ENCODE measurements at regions not wholly inside any gene's neighbourhood (a gene's known extent, or its start where the extent isn't known, plus 50 kb on each side); places are given as distances from the start of the nearest gene placed in this dataset.

GRCh38 chr16:63690267-63690666 is 1431.6 kb downstream of the CDH11 start:
- intact Hi-C loops (cut with DNase I; ENCODE audit: low total_unique reads) = no loop called here
- Histone ChIP-seq H3K27ac (no peak overlapping the region), H3K4me1 (no peaks in the 10 kb centered on the region), H3K9me3 (no peaks in the 10 kb centered on the region), H3K4me3 (no peak overlapping the region), H3K36me3 (ENCODE audit: low read depth, missing control alignments) (no peaks in the 10 kb centered on the region), H3K27me3 (no peaks in the 10 kb centered on the region)
- no peak for DNase-seq
- TF ChIP-seq CTCF (IDR thresholded peaks at IDR 0.05) = no peak
- no peak for TF ChIP-seq POLR2A (IDR thresholded peaks at IDR 0.05)
- 85% methylated on average over 7 of the region's 7 CpGs for WGBS, 2 donors

DNA sequence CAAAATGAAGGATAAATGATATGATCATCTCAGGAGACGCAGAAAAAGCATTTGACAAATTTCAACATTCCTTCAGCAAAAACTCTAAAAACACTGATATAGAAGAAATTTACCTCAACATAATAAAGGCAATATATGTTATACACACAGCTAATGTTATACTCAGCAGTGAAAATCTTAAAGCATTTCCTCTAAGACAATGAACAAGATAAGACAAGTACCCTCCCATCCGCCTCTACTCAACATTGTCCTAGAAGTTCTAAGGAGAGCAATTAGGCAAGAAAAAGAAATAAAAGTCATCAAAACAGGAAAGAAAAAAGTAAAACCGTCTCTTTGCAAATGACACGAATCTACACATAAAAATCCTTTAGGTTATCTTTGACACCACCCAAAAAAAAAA is 1432.8 kb downstream of the CDH11 start:
- intact Hi-C loops (cut with DNase I; ENCODE audit: low total_unique reads) = no loop called here
- Histone ChIP-seq H3K4me1 (no peaks in the 10 kb centered on the region), H3K9me3 (no peaks in the 10 kb centered on the region), H3K27ac (no peak overlapping the region), H3K4me3 (no peak overlapping the region), H3K36me3 (ENCODE audit: low read depth, missing control alignments) (no peaks in the 10 kb centered on the region), H3K27me3 (no peaks in the 10 kb centered on the region)
- WGBS, 2 donors = 80 to 81% methylated on average over 4 of the region's 4 CpGs
- no peak for DNase-seq
- TF ChIP-seq POLR2A (IDR thresholded peaks at IDR 0.05) = no peak
- TF ChIP-seq CTCF (IDR thresholded peaks at IDR 0.05) = no peak

DNA sequence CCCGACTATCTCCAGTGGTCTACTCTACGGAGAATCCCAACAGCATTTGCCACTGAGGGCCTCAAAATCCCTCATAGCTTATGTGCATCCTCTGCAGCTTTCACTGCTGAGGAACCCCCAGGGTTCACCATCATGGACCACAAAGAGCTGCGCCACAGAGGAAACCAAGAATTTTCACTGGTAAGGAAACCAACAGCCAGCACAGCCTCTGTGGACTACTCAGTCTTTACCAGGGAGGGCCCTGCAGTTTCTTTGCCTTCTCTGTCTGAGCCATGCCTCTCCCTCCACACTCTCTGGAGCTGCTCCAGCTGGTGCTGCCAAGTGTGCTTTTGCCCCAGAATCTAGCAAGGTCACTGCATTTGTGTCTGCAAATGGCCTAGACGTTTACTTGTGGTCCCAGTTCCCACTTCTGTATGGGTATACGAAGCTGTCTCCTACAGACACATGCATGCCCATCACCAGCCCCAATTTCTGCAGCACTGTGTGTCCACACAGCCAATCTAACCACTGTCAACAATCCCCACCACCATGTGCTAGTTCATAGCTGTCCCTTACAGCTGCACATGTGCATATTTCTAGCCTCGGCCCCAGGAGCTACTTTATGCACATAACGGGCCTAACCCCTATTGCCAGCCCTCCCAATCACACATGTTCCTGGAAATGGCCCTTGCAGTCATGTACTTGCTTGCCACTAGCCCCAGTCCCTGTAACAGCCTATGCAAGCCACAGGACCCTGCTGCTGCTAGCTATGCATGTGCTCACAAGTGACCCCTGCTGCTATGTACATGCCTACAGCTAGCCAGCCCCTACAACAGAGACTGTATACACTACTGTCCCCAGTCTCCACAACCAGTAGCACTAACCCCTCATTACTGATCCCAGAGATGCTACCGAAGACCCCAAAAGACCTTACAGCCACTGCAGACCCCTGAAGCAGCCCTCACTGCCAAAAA is 1437.4 kb downstream of the CDH11 start:
- H3K27me3 ChIP-seq = no peaks in the 10 kb centered on the region
- H3K4me3 ChIP-seq = no peak overlapping the region
- no peak overlapping the region for H3K27ac ChIP-seq
- H3K9me3 ChIP-seq = no peaks in the 10 kb centered on the region
- peak; percentile 30 for DNase-seq
- TF ChIP-seq CTCF (IDR thresholded peaks at IDR 0.05) = no peak
- TF ChIP-seq POLR2A (IDR thresholded peaks at IDR 0.05) = no peak
- no peaks in the 10 kb centered on the region for H3K4me1 ChIP-seq
- WGBS, 2 donors = 83% methylated on average over 8 of the region's 8 CpGs
- no peaks in the 10 kb centered on the region for H3K36me3 ChIP-seq (ENCODE audit: low read depth, missing control alignments)
- intact Hi-C loops (cut with DNase I; ENCODE audit: low total_unique reads) = no loop called here

DNA sequence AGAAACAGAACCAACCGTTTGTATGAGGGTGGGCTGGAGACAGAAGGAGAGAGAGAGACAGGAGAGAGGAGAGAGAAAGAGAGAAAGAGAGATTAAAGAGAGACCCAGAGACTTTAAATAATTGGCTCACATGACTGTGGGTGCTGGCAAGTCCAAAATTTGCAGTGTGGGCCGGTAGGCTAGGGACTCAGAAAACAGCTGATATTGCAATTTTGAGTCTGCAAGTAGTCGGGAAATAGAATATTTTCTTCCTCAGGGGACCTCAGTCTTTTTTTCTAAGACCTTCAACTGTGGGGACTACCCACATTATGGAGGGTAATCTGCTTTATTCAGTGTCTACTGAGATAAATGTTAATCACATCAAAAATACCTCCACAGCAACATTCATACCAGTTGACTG is 1439.0 kb downstream of the CDH11 start:
- Histone ChIP-seq H3K4me1 (no peaks in the 10 kb centered on the region), H3K36me3 (ENCODE audit: low read depth, missing control alignments) (no peaks in the 10 kb centered on the region), H3K27ac (no peak overlapping the region), H3K4me3 (no peak overlapping the region), H3K27me3 (no peaks in the 10 kb centered on the region), H3K9me3 (no peaks in the 10 kb centered on the region)
- intact Hi-C loops (cut with DNase I; ENCODE audit: low total_unique reads) = no loop called here
- WGBS, 2 donors = 77 to 78% methylated on average over 3 of the region's 3 CpGs
- no peak for DNase-seq
- no peak for TF ChIP-seq CTCF (IDR thresholded peaks at IDR 0.05)
- TF ChIP-seq POLR2A (IDR thresholded peaks at IDR 0.05) = no peak

DNA sequence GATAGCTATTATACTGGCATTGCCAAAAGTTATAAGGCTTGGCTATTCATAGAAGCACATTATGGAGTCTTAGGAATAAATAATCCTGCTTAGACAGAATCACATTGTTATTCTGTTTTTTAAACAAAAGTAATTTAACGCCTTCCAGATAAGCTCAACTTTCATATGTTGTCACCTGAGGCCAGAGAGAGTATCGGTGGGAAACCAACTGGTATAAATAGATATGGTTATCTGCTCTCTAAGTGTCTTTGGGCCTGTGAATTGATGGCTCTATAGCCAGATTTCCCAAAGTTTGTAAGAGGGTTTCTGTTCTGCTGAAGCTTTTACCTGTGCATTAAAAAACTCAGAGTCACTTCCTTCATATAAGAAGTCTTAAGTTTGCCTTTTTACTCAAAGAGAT is 1449.4 kb downstream of the CDH11 start:
- Histone ChIP-seq H3K4me1 (no peaks in the 10 kb centered on the region), H3K27me3 (no peaks in the 10 kb centered on the region), H3K27ac (no peak overlapping the region), H3K36me3 (ENCODE audit: low read depth, missing control alignments) (peaks cover 5% of the 10 kb centered on the region), H3K4me3 (no peak overlapping the region), H3K9me3 (no peaks in the 10 kb centered on the region)
- intact Hi-C loops (cut with DNase I; ENCODE audit: low total_unique reads) = no loop called here
- TF ChIP-seq CTCF (IDR thresholded peaks at IDR 0.05) (no peak), POLR2A (IDR thresholded peaks at IDR 0.05) (no peak)
- no peak for DNase-seq
- WGBS, 2 donors = 64 to 74% methylated on average over 2 of the region's 2 CpGs

All from testis (tissue), 2 donors.